ENCODE measurements at regions not wholly inside any gene's neighbourhood (a gene's known extent, or its start where the extent isn't known, plus 50 kb on each side); places are given as distances from the start of the nearest gene placed in this dataset.
"Not testable (repeated sequence)": the region's sequence is repeated elsewhere in the genome, so short reads cannot be mapped to it uniquely, and the experiment has no call there.

- no peak for DNase-seq (ENCODE audit: extremely low spot score, unreplicated experiment)
- Mint-ChIP-seq H3K27me3 (ENCODE audit: unreplicated experiment) (peaks cover 81% of the 10 kb centered on the region), H3K4me3 (ENCODE audit: unreplicated experiment) (no peak overlapping the region), H3K4me1 (ENCODE audit: unreplicated experiment) (no peaks in the 10 kb centered on the region), H3K36me3 (ENCODE audit: unreplicated experiment) (no peaks in the 10 kb centered on the region), H3K9me3 (ENCODE audit: unreplicated experiment) (no peaks in the 10 kb centered on the region), H3K27ac (ENCODE audit: unreplicated experiment) (no peak overlapping the region)
- TF ChIP-seq CTCF (IDR thresholded peaks at IDR 0.05): no peak
Observed at GRCh38 chr1:229907884-229908638, 159.0 kb upstream of the GALNT2 start.

GRCh38 chr1:229908689-229909088 is 158.3 kb upstream of the GALNT2 start:
- Mint-ChIP-seq H3K27me3 (ENCODE audit: unreplicated experiment) (peaks cover 75% of the 10 kb centered on the region), H3K27ac (ENCODE audit: unreplicated experiment) (no peak overlapping the region), H3K4me3 (ENCODE audit: unreplicated experiment) (no peak overlapping the region), H3K9me3 (ENCODE audit: unreplicated experiment) (no peaks in the 10 kb centered on the region), H3K4me1 (ENCODE audit: unreplicated experiment) (no peaks in the 10 kb centered on the region), H3K36me3 (ENCODE audit: unreplicated experiment) (no peaks in the 10 kb centered on the region)
- no peak for DNase-seq (ENCODE audit: extremely low spot score, unreplicated experiment)
- TF ChIP-seq CTCF (IDR thresholded peaks at IDR 0.05): no peak

DNA sequence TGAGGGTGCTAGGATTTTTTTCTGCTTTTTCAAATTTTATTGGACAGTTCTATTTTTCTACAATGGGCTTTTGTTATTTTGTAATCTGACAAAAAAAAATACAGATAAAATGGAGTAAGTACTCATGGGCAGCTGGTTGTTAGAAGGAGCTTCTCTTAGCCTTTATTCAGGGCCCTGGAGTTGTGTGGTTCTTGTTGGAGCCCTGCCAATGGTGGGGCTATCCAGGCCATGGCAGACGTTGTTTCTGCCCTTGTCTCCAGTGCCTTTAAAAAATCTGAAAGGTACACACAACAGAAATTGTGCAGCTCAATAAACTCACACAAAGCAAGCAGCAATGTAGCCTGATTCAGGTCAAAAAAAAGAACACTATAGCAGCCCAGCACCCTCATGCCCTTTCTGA is 153.5 kb upstream of the GALNT2 start:
- H3K36me3 Mint-ChIP-seq (ENCODE audit: unreplicated experiment): no peaks in the 10 kb centered on the region
- no peak for TF ChIP-seq CTCF (IDR thresholded peaks at IDR 0.05)
- no peak overlapping the region for H3K4me3 Mint-ChIP-seq (ENCODE audit: unreplicated experiment)
- DNase-seq (ENCODE audit: extremely low spot score, unreplicated experiment): no peak
- no peak overlapping the region for H3K27ac Mint-ChIP-seq (ENCODE audit: unreplicated experiment)
- no peaks in the 10 kb centered on the region for H3K9me3 Mint-ChIP-seq (ENCODE audit: unreplicated experiment)
- H3K4me1 Mint-ChIP-seq (ENCODE audit: unreplicated experiment): no peaks in the 10 kb centered on the region
- H3K27me3 Mint-ChIP-seq (ENCODE audit: unreplicated experiment): peaks cover 61% of the 10 kb centered on the region

GRCh38 chr1:229919488-229919887 is 147.6 kb upstream of the GALNT2 start:
- H3K36me3 Mint-ChIP-seq (ENCODE audit: unreplicated experiment); H3K4me3 Mint-ChIP-seq (ENCODE audit: unreplicated experiment); H3K4me1 Mint-ChIP-seq (ENCODE audit: unreplicated experiment); DNase-seq (ENCODE audit: extremely low spot score, unreplicated experiment); H3K9me3 Mint-ChIP-seq (ENCODE audit: unreplicated experiment); H3K27ac Mint-ChIP-seq (ENCODE audit: unreplicated experiment): not testable (repeated sequence)
- H3K27me3 Mint-ChIP-seq (ENCODE audit: unreplicated experiment): peaks cover 20% of the 10 kb centered on the region

- Mint-ChIP-seq H3K27ac (ENCODE audit: unreplicated experiment) (no peak overlapping the region), H3K27me3 (ENCODE audit: unreplicated experiment) (peaks cover 12% of the 10 kb centered on the region), H3K4me3 (ENCODE audit: unreplicated experiment) (no peak overlapping the region), H3K36me3 (ENCODE audit: unreplicated experiment) (no peaks in the 10 kb centered on the region), H3K9me3 (ENCODE audit: unreplicated experiment) (no peaks in the 10 kb centered on the region), H3K4me1 (ENCODE audit: unreplicated experiment) (peaks cover 5% of the 10 kb centered on the region)
- DNase-seq (ENCODE audit: extremely low spot score, unreplicated experiment): no peak
- TF ChIP-seq CTCF (IDR thresholded peaks at IDR 0.05): no peak
Observed at GRCh38 chr1:229920683-229921082, 146.4 kb upstream of the GALNT2 start.
